Forelimb muscle (tissue), 1 donor: ENCODE measurements at regions not wholly inside any gene's neighbourhood (a gene's known extent, or its start where the extent isn't known, plus 50 kb on each side); places are given as distances from the start of the nearest gene placed in this dataset.

Experiments used
- DNase-seq: peaks from one replicate; pipeline ENCODE4 v3.0.0-alpha.2; 2013; ENCODE audit warnings: low read depth

DNA sequence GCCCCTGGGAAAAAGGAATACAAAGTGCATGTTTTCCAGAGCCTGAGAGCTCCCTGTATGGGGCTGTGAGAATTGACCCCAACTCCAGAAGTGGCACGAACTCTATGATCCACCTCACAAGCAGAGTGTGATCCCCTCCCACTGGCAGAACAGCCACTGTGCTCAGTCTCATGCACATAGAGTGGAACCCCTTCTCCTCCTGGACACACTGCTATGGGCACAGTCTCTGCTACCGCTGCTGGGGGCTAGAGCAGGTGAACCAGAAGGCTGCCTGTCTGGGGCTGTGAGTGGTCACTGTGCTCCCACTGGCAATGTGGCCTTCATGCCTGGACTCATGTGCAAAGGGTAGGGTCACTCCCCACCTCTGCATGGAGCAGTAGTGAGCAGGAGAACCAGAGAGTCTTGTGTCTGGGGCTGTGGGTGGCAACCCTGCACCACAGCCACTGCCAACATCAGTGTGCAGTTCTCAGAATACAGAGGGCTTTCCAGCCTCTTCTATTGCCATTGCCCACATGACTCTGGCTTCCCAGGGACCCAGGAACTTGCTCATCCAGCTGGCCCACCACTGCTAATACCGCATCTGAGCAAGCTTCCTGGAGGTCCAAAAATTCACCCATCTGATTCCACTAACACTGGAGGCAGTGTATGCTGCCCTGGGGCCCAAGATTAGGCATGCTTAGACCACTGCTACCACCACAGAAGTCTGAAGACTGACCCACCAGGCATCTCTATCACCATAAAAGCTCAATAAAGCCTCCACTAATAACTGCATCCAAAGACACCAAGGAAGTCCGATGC is 343.7 kb upstream of the SOX14 start:
- DNase-seq, result no peak

DNA sequence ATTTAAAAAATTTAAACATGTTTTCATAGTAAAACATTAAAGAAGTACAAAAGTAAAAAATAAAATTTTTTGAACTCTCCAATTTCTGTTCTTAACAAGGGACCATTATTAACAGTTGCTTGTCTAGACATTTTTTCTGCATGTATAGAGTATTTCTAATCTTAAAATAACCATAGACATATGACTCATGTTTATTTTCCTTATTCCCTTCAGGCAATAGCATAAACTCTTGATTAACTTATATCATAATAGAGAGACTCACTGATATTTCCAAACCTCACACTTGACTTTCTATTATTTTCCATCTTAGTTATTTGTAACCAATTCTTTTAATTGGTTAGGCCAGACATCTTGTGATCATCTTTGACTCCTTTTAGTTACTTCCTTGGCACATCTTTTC is 325.6 kb upstream of the SOX14 start:
- no peak for DNase-seq

DNA sequence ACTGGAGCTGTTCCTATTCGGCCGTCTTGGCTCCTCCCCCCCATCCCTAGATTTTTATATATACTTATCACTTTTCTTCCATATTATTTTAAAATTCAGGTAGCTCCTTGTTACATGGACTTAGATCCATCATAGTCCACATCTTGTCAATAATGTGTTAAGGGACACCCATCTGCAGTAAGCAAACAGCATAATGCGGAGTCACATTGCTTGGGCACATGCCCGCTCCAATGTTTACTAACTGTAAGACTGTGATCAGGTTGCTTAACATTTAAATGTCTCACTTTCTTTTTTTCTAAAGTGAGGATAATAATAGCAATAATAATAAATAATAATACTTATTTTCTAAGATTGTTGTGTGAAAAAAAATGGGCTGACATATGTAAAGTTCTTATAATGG is 303.2 kb upstream of the SOX14 start:
- no peak for DNase-seq

DNA sequence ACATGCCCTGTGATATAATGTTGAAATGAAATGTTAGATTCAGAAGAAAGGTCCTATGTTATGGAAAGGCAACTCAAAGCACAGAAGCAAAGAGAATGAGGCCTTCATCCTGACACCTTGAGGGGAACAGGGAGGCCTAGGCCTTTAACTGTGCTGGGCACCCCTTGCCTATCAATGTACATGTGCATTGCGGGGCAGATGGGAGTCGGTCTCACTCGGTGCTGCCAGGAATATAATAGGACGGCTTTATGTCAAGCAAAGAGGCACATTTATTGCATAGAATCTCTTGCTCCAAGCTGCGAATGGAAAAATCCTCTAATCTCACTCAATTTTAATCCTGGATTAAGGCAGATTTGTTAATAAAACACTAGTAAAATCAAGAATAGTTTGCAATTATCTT is 301.0 kb upstream of the SOX14 start:
- DNase-seq, result no peak

DNA sequence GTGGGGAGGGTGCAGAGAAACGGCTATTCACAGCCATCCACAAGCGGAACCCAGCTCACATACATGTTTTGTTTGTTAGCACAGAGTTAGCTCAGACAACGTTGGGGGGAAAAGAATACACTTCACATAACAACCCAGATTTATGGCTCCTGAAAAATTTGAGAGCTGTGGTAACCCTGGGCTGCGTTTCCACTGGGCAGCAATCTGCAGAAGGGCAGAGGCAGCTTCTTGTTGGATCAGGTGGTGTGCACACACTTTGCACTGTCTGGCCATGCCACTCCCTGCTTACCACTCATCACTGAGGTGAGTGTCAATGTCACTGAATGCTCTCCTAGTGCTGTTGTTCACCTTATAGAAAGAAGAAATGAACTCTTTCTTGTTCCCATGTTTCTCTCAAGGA is 299.8 kb upstream of the SOX14 start:
- no peak for DNase-seq

DNA sequence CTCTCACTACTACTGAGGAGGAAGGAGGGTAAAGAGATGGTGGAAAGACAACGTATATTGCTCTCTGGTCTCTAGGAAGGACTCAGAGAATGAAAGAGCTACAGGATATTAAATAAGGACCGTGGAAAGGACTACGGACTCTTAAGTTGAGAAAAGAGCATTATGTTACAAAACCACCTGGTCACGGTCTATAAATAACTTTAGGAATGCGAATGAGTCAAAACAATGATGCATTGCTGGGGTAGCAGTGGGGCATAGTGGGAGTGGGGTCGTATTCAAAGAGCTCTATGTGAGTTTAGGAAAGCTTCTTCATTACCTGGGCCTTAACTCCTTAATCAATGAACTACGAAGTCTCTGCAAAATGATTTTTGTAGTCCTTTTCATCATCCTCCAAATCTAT is 295.7 kb upstream of the SOX14 start:
- no peak for DNase-seq

DNA sequence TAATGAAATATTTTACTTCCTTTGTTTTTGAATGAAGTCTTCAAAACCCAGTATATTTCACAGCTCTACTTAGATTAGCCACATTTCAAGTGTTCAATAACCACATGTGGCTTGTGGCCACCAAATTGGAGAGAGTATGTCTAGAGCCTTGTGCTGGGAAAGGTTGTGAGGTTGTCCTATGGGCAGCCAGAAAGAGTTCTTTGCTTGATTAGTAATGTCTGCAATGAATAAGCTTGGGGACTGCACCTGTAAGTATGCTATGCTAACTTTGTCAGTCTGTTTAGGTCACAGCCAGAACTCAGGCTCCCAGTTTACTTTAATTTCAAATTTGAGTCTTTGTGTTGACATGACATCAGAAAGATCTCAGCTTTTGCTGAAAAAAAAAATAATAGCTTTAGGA is 294.9 kb upstream of the SOX14 start:
- DNase-seq, result no peak

DNA sequence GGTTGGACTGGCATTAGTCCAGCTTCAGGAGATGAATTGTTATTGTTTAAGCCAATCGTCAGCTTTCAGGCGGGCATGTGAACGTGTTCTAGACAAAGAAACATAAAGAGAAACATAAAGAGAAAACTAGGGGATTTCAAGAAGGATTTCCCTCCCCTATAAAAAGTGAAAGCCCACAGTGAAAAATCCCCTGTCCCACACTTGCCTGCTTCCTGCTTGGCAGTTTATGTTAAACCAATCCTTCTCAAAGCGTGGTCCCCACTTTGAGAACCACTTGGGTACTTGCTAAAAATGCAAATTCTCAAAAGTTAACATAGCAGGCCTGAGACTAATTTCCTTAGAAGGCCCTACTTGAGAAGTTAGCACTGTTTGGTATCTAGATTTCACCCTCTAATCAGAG is 293.0 kb upstream of the SOX14 start:
- DNase-seq, result no peak

DNA sequence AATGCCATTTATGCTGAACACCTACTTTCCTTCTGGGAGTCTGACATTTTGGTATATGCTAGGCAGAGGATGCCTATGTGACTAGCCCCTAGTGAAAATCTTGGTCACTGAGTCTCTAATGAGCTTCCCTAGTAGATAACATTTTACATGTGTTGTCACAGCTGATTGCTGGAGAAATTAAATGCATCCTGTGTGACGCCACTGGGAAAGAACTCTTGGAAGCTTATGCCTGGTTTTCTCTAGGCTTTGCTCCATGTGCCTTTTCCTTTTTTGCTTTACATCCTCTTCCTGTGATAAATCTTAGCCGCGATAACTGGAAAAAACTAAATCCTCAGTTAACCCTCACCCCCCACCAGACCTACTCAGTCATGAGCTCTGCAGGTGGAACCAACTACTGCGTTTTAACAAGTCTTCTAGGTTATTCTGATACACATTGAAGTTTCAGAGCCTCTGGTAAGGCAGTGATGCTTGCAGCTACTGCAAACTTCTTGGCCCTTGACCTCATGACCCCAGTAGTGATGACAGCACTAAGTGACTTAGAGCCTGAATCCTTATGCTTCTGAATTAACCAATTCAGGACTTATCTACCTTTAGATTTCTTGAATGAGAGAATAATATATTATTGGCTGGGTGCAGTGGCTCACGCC is 292.4 kb upstream of the SOX14 start:
- no peak for DNase-seq

DNA sequence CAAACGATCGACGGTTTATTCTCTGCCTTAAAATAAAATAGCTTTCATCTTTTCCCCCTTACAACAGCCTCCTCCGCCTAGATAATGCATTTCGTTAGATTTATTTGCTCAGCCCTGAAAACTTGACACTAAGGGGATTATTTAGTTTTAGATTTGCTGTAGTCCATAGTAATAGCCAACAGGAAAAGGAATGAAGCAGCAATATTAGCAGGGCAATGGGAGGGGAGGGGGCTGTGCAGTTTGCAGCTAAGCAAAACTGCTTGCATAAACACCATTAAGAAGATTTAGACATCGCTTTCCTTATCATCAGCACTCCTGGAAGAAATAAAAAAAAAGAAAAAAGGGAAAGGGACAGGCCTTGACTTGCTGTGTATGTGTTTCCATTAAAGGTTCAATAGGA is 286.5 kb upstream of the SOX14 start:
- no peak for DNase-seq

DNA sequence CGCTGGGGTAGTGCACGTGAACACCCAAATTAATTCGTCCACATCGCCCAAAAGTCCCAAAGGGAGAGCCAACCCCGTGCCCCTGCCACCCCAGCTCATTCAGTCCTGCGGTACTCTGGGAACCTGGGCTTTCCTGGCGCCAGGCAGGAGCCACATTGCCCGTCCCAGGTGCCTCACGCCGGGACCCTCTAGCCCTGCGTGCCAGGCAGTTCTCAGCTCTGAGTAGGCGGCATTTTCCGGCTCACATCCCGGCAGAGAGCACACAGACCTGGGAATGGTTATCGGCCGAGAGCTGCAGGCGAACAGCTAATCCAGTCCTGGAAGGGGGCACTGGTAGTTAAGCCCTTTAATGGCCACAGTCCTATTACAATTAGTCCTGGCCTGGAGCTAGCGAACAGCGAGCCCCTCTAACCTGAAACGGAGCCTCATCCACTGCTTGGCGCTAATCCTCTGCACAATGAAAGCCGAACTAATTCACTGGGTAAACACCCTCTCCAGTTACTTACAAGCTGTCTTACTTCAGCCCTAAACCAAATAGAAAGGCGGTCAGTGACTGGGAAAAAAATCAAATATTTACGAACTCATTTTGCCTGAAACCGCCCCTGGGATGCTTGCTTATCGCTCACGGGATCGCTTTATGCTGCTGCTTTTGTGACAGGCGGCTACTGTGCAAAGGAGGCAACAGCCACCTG is 254.6 kb upstream of the SOX14 start:
- no peak for DNase-seq

DNA sequence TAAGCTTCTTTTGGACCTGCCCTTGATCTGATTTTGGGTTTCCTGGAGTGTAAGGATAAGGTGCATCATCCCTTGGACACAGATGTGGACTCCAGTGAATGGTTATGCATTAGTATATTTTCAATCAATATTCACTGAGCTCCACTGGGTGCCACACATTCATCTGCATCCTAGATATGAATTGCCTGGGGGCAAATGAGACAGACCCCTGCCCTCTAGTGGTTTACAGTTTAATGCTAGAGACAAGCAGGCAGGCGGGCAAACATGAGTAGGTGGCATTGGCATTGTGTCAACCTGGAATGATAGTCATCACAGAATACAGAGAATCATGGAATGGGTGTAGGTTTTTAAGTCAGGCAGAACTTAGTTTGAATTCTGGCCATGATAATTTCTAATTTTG is 252.5 kb upstream of the SOX14 start:
- DNase-seq, result no peak

DNA sequence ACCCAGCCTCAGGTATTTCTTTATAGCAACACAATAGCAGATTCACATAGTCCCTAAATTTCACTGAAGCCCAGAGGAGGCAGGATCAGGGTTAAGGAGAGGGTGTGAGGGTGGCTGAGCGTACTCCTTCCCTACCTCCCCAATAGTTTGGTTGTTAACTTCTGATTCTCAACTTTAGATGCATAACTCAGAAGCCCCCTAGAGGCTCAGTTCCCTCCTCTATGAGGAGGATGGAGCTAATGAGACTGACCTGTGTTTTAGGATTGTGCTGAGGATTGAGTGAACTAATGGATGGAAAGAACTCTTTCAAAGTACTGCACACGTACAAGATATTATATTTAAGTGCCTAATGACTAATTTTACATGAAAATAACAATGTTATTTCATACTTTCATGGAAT is 249.3 kb upstream of the SOX14 start:
- no peak for DNase-seq

DNA sequence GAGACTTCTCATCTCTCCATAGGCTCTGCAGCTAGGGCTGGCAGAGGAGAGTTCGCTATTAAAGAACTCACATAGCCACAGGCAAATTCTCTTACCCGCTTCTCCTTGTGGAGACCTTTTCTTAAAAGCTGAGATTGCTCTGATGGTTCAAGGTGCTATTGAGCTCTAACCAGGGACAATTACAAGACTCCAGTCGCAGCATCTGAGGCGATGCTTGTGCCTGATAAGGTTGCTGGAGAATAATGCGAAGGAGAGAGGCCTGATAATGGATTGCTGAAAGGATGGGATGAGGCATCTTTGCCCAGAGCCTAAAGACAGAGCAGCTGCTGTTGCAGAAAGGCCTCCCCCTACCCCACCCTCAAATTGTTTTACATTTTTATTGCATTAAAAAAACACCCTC is 244.5 kb upstream of the SOX14 start:
- no peak for DNase-seq

DNA sequence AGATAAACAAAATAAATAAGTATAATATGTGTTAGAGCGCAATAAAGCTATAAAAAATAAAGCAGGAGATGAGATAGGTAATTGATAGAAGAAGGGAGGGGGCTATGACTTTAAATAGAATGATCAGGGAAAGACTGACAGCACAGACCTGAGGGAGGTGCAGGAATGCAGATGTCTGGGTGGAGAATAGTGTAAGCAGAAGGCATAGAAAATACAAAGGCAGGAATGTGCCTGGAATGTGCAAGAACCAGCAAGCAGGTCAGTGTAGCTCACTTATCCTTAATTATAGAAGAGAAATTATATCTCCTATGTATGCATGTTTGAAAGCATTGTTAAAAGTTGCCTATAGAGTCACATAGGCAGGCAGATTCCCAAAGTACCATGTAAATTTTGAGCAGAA is 239.4 kb upstream of the SOX14 start:
- no peak for DNase-seq

DNA sequence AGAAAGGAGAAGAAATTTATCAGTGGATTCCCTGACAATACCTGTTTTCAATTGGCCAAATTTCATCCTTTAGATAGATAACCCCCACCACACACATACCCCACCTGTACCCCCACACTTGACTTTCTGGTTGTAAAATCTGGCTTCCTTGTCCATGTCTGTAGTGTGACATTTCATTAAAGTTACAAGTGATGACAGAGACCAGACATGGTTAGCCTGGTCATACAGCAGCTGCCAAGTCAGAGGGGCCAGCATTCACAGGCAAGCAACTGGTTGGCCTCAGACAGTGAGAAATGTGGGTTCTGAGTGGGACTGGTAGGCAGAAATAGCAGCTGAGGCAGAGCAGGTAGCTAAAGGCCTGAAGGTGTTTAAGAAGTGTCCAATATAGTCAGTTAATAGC is 238.6 kb upstream of the SOX14 start:
- DNase-seq, result no peak

DNA sequence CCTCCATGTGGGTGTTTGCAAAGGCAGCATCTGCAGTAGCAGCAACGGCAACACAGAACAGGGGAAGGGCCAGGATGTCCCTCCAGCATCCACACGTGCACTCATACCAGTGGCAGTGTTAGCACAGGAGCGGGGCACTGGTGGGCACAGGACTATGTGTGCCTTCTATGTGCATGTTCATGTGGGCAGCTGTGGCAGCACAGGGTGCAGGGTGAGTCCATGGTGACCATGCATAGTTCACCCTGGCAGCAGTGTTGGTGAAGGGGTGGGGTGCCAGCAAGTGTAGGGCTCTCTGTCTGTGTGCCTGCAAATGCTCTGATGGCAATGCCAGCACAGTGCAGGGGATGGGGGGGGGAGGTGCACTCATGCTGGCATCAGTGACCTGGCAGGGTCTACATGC is 222.1 kb upstream of the SOX14 start:
- DNase-seq, result no peak

DNA sequence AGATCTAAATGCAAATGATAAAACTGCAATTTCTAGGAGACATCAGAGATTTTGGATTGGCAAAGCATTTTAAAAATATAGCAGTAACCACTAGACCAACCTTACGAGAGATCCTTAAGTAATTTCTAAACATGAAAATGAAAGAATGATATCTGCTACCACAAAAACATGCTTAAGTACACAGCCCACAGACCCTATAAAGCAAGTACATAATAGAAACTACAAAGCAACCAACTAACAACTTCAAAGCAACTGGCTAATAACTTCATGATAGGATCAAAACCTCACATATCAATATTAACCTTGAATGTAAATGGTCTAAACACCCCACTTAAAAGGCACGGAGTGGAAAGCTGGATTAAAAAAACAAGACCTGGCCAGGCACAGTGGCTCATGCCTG is 209.9 kb upstream of the SOX14 start:
- no peak for DNase-seq

DNA sequence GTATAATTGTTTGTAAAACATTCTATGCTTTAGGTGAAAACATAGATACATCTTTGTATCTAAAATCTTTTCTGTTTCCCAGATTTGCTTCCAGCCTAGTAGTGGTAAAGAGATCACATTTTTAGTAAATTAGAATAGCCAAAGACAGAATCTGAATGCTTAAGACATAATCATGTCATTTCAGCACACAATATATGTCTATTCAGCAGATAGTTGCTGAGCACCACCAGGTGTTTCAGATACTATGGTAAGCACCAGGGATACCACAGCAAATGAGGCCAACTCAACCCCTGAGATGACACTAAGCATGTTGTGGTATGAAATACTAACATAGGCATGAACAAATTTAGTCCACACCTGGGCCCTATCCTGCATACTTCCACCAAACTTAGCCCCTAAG is 195.2 kb upstream of the SOX14 start:
- DNase-seq, result no peak

DNA sequence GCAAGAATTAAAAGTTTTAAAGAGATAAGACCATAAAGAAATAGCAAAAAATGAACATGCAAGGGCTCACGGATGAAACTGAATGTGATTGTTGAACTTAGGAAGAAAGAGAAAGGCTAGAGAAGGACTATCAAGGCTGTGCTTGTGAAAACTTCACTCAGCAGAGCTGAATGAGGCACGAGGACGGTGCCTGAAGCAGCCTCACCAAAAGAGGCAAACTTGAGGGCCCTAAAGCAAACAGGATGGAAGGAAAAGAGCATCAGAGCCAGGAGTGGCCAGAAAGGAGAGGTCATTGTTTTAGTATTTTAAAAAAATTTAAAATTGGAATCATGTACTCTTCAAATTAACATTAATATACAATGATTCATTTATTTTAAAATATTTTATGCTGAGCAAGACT is 191.2 kb upstream of the SOX14 start:
- DNase-seq, result no peak

DNA sequence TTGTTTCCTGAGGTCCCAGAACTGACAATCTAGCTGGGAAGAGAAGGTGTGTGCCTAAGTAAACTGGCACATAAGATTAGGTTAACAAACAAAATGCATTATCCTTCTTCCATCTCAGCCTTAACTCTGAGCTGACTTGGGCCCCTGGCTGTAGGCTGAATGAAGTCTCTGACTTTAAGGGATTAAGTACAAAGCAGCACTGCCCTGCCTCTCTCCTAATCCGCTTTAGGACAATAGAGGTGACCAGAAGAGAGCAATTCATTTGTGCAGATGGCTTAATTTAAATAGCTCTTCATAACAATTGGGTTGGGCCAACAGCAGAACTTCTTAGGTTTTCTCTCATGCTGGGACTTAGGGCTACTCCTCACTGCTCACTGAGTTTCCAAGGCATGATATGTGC is 181.6 kb upstream of the SOX14 start:
- DNase-seq, result no peak

DNA sequence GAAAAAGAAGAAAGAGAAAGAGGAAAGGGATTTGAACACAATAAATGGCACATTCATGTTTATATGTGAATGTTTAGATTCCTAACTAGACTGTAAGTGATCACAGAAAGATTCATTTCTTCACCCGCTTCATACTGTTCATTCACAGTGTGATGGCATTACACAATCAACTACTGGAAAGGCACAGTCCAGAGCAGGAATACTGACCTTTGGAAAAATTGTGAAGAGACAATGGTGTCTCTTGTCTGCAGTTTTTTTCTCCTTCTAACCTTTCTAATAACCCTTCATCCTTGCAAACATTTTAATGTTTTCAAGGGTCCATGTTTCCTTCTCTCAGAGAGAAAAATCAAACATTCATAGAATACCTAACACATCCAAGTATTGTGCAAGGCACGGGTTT is 180.9 kb upstream of the SOX14 start:
- no peak for DNase-seq

DNA sequence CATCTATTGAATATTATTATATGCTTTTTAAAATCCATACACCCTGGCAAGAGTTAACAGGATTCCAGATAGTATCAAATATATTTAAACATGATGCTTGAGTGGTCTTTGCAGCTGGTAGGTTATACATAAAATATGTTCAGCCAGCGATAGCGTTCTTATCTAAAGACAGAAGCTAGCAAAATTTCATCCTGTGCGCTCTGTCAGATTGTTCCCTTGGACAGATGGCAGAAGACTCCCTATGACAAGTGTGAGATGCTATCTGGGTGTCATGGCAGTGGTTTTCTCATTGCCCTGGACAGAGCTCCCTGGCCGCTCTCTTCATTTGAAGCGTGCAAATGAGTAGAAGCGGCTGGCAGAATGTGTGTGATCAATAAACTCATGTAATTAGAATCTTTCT is 175.2 kb upstream of the SOX14 start:
- DNase-seq, result no peak
